ENCODE measurements at regions not wholly inside any gene's neighbourhood (a gene's known extent, or its start where the extent isn't known, plus 50 kb on each side); places are given as distances from the start of the nearest gene placed in this dataset.

GRCh38 chr14:38524636-38525509 lies 269.0 kb upstream of the CLEC14A start:
- no peak for ATAC-seq (replicated peaks in 1 of 4)
- Mint-ChIP-seq H3K4me1 (no peaks in the 10 kb centered on the region), H3K36me3 (no peaks in the 10 kb centered on the region), H3K4me3 (no peak overlapping the region), H3K9me3 (peaks cover 0 to 3% (median 0%) of the 10 kb centered on the region in 3 donors), H3K27ac (no peak overlapping the region), H3K27me3 (no peaks in the 10 kb centered on the region)
- Histone ChIP-seq H3K4me1 (ENCODE audit: control insufficient read depth in 1 of 2, extremely low read depth in 1 of 2, insufficient read depth in 2 of 2, low read length in 2 of 2) (no peaks in the 10 kb centered on the region), H3K4me3 (ENCODE audit: control insufficient read depth in 1 of 2, extremely low read depth in 1 of 2, low read length in 1 of 2) (no peak overlapping the region), H3K36me3 (ENCODE audit: control insufficient read depth in 2 of 2, extremely low read depth in 1 of 2, insufficient read depth in 1 of 2, low read length in 1 of 2) (no peaks in the 10 kb centered on the region), H3K9me3 (no peaks in the 10 kb centered on the region), H3K27me3 (replicated peaks in 1 of 2; ENCODE audit: control insufficient read depth in 2 of 2, extremely low read depth in 1 of 2, insufficient read depth in 2 of 2, low read length in 1 of 2) (no peaks in the 10 kb centered on the region), H3K27ac (ENCODE audit: low read length) (no peak overlapping the region)
- 83% methylated on average over 1 of the region's 2 CpGs for WGBS (ENCODE audit: insufficient coverage)
- no peak for DNase-seq
- CTCF ChIA-PET: no interaction called here
- POLR2A ChIA-PET: no interaction called here

GRCh38 chr14:38522724-38523123 lies 266.8 kb upstream of the CLEC14A start:
- Histone ChIP-seq H3K27me3 (replicated peaks in 1 of 2; ENCODE audit: control insufficient read depth in 2 of 2, extremely low read depth in 1 of 2, insufficient read depth in 2 of 2, low read length in 1 of 2) (no peaks in the 10 kb centered on the region), H3K4me3 (ENCODE audit: control insufficient read depth in 1 of 2, extremely low read depth in 1 of 2, low read length in 1 of 2) (no peak overlapping the region), H3K9me3 (no peaks in the 10 kb centered on the region), H3K36me3 (ENCODE audit: control insufficient read depth in 2 of 2, extremely low read depth in 1 of 2, insufficient read depth in 1 of 2, low read length in 1 of 2) (no peaks in the 10 kb centered on the region), H3K4me1 (ENCODE audit: control insufficient read depth in 1 of 2, extremely low read depth in 1 of 2, insufficient read depth in 2 of 2, low read length in 2 of 2) (no peaks in the 10 kb centered on the region), H3K27ac (ENCODE audit: low read length) (no peak overlapping the region)
- ChIA-PET POLR2A (no interaction called here), CTCF (no interaction called here)
- Mint-ChIP-seq H3K27me3 (no peaks in the 10 kb centered on the region), H3K4me1 (no peaks in the 10 kb centered on the region), H3K27ac (no peak overlapping the region), H3K4me3 (no peak overlapping the region), H3K9me3 (peaks cover 0 to 3% (median 0%) of the 10 kb centered on the region in 3 donors), H3K36me3 (no peaks in the 10 kb centered on the region)
- ATAC-seq (replicated peaks in 1 of 4): no peak
- WGBS (ENCODE audit: insufficient coverage): no CpG with 5 or more reads among the region's 3 CpGs
- no peak for DNase-seq

GRCh38 chr14:38521591-38521990 lies 265.7 kb upstream of the CLEC14A start:
- 90% methylated on average over 2 of the region's 5 CpGs for WGBS (ENCODE audit: insufficient coverage)
- no peaks in the 10 kb centered on the region for H3K4me1 Mint-ChIP-seq
- POLR2A ChIA-PET: no interaction called here
- DNase-seq (no peak), ATAC-seq (replicated peaks in 1 of 4) (no peak)
- H3K4me3 ChIP-seq (ENCODE audit: control insufficient read depth in 1 of 2, extremely low read depth in 1 of 2, low read length in 1 of 2): no peak overlapping the region
- no peak overlapping the region for H3K27ac ChIP-seq (ENCODE audit: low read length)
- H3K27me3 Mint-ChIP-seq: no peaks in the 10 kb centered on the region
- no peaks in the 10 kb centered on the region for H3K36me3 Mint-ChIP-seq
- CTCF ChIA-PET: no interaction called here
- no peaks in the 10 kb centered on the region for H3K36me3 ChIP-seq (ENCODE audit: control insufficient read depth in 2 of 2, extremely low read depth in 1 of 2, insufficient read depth in 1 of 2, low read length in 1 of 2)
- no peaks in the 10 kb centered on the region for H3K27me3 ChIP-seq (replicated peaks in 1 of 2; ENCODE audit: control insufficient read depth in 2 of 2, extremely low read depth in 1 of 2, insufficient read depth in 2 of 2, low read length in 1 of 2)
- peaks cover 0 to 3% (median 0%) of the 10 kb centered on the region in 3 donors for H3K9me3 Mint-ChIP-seq
- no peaks in the 10 kb centered on the region for H3K9me3 ChIP-seq
- H3K4me1 ChIP-seq (ENCODE audit: control insufficient read depth in 1 of 2, extremely low read depth in 1 of 2, insufficient read depth in 2 of 2, low read length in 2 of 2): no peaks in the 10 kb centered on the region
- H3K27ac Mint-ChIP-seq: no peak overlapping the region
- H3K4me3 Mint-ChIP-seq: no peak overlapping the region

- POLR2A ChIA-PET: no interaction called here
- no peaks in the 10 kb centered on the region for H3K27me3 ChIP-seq (replicated peaks in 1 of 2; ENCODE audit: control insufficient read depth in 2 of 2, extremely low read depth in 1 of 2, insufficient read depth in 2 of 2, low read length in 1 of 2)
Observed at GRCh38 chr14:38517426-38517825, 261.5 kb upstream of the CLEC14A start.

GRCh38 chr14:38512236-38512635 lies 256.3 kb upstream of the CLEC14A start:
- peaks cover 0 to 4% of the 10 kb centered on the region in 2 donors for H3K27me3 Mint-ChIP-seq

More at GRCh38 chr14:38517426-38517825, 261.5 kb upstream of the CLEC14A start:
- no peaks in the 10 kb centered on the region for H3K4me1 ChIP-seq (ENCODE audit: control insufficient read depth in 1 of 2, extremely low read depth in 1 of 2, insufficient read depth in 2 of 2, low read length in 2 of 2)
- H3K27ac ChIP-seq (ENCODE audit: low read length): no peak overlapping the region
- WGBS (ENCODE audit: insufficient coverage): 40% methylated on average over 1 of the region's 2 CpGs
- no peaks in the 10 kb centered on the region for H3K27me3 Mint-ChIP-seq
- H3K27ac Mint-ChIP-seq: no peak overlapping the region
- H3K4me3 ChIP-seq (ENCODE audit: control insufficient read depth in 1 of 2, extremely low read depth in 1 of 2, low read length in 1 of 2): no peak overlapping the region
- CTCF ChIA-PET: no interaction called here
- no peak for DNase-seq
- H3K4me1 Mint-ChIP-seq: no peaks in the 10 kb centered on the region
- no peaks in the 10 kb centered on the region for H3K36me3 Mint-ChIP-seq
- H3K9me3 Mint-ChIP-seq: peaks cover 0 to 3% (median 0%) of the 10 kb centered on the region in 3 donors
- no peak for ATAC-seq (replicated peaks in 1 of 4)
- H3K36me3 ChIP-seq (ENCODE audit: control insufficient read depth in 2 of 2, extremely low read depth in 1 of 2, insufficient read depth in 1 of 2, low read length in 1 of 2): no peaks in the 10 kb centered on the region
- no peak overlapping the region for H3K4me3 Mint-ChIP-seq
- H3K9me3 ChIP-seq: no peaks in the 10 kb centered on the region

GRCh38 chr14:38507299-38507698 lies 251.4 kb upstream of the CLEC14A start:
- CTCF ChIA-PET: no interaction called here
- Histone ChIP-seq H3K27ac (ENCODE audit: low read length) (no peak overlapping the region), H3K9me3 (no peaks in the 10 kb centered on the region), H3K27me3 (replicated peaks in 1 of 2; ENCODE audit: control insufficient read depth in 2 of 2, extremely low read depth in 1 of 2, insufficient read depth in 2 of 2, low read length in 1 of 2) (no peaks in the 10 kb centered on the region), H3K4me3 (ENCODE audit: control insufficient read depth in 1 of 2, extremely low read depth in 1 of 2, low read length in 1 of 2) (no peak overlapping the region), H3K4me1 (ENCODE audit: control insufficient read depth in 1 of 2, extremely low read depth in 1 of 2, insufficient read depth in 2 of 2, low read length in 2 of 2) (no peaks in the 10 kb centered on the region), H3K36me3 (ENCODE audit: control insufficient read depth in 2 of 2, extremely low read depth in 1 of 2, insufficient read depth in 1 of 2, low read length in 1 of 2) (no peaks in the 10 kb centered on the region)
- no peak overlapping the region for H3K27ac Mint-ChIP-seq
- POLR2A ChIA-PET: no interaction called here
- H3K9me3 Mint-ChIP-seq: peaks cover 0 to 3% (median 2%) of the 10 kb centered on the region in 3 donors
- H3K27me3 Mint-ChIP-seq: peaks cover 0 to 10% of the 10 kb centered on the region in 2 donors
- H3K36me3 Mint-ChIP-seq: no peaks in the 10 kb centered on the region
- H3K4me3 Mint-ChIP-seq: no peak overlapping the region
- no peaks in the 10 kb centered on the region for H3K4me1 Mint-ChIP-seq
- DNase-seq (no peak), ATAC-seq (replicated peaks in 1 of 4) (no peak)

More at GRCh38 chr14:38512236-38512635, 256.3 kb upstream of the CLEC14A start:
- no peaks in the 10 kb centered on the region for H3K36me3 ChIP-seq (ENCODE audit: control insufficient read depth in 2 of 2, extremely low read depth in 1 of 2, insufficient read depth in 1 of 2, low read length in 1 of 2)
- no peaks in the 10 kb centered on the region for H3K27me3 ChIP-seq (replicated peaks in 1 of 2; ENCODE audit: control insufficient read depth in 2 of 2, extremely low read depth in 1 of 2, insufficient read depth in 2 of 2, low read length in 1 of 2)
- no peak overlapping the region for H3K4me3 ChIP-seq (ENCODE audit: control insufficient read depth in 1 of 2, extremely low read depth in 1 of 2, low read length in 1 of 2)
- no peak overlapping the region for H3K27ac Mint-ChIP-seq
- H3K27ac ChIP-seq (ENCODE audit: low read length): no peak overlapping the region
- DNase-seq (no peak), ATAC-seq (replicated peaks in 1 of 4) (no peak)
- POLR2A ChIA-PET: no interaction called here
- CTCF ChIA-PET: no interaction called here
- peaks cover 0 to 3% (median 2%) of the 10 kb centered on the region in 3 donors for H3K9me3 Mint-ChIP-seq
- no peaks in the 10 kb centered on the region for H3K4me1 Mint-ChIP-seq
- no peaks in the 10 kb centered on the region for H3K4me1 ChIP-seq (ENCODE audit: control insufficient read depth in 1 of 2, extremely low read depth in 1 of 2, insufficient read depth in 2 of 2, low read length in 2 of 2)
- H3K4me3 Mint-ChIP-seq: no peak overlapping the region
- no peaks in the 10 kb centered on the region for H3K9me3 ChIP-seq
- no peaks in the 10 kb centered on the region for H3K36me3 Mint-ChIP-seq

GRCh38 chr14:38505973-38506249 lies 250.0 kb upstream of the CLEC14A start:
- ChIA-PET CTCF (no interaction called here), POLR2A (no interaction called here)
- Mint-ChIP-seq H3K27ac (no peak overlapping the region), H3K4me1 (no peaks in the 10 kb centered on the region), H3K4me3 (no peak overlapping the region), H3K9me3 (peaks cover 0 to 3% (median 2%) of the 10 kb centered on the region in 3 donors), H3K27me3 (peaks cover 0 to 11% of the 10 kb centered on the region in 2 donors), H3K36me3 (no peaks in the 10 kb centered on the region)
- H3K27ac ChIP-seq (ENCODE audit: low read length): no peak overlapping the region
- H3K27me3 ChIP-seq (replicated peaks in 1 of 2; ENCODE audit: control insufficient read depth in 2 of 2, extremely low read depth in 1 of 2, insufficient read depth in 2 of 2, low read length in 1 of 2): no peaks in the 10 kb centered on the region
- 64% methylated on average over 1 of the region's 1 CpG for WGBS (ENCODE audit: insufficient coverage)
- no peaks in the 10 kb centered on the region for H3K9me3 ChIP-seq
- H3K4me3 ChIP-seq (ENCODE audit: control insufficient read depth in 1 of 2, extremely low read depth in 1 of 2, low read length in 1 of 2): no peak overlapping the region
- DNase-seq (no peak), ATAC-seq (replicated peaks in 1 of 4) (no peak)
- H3K36me3 ChIP-seq (ENCODE audit: control insufficient read depth in 2 of 2, extremely low read depth in 1 of 2, insufficient read depth in 1 of 2, low read length in 1 of 2): no peaks in the 10 kb centered on the region
- H3K4me1 ChIP-seq (ENCODE audit: control insufficient read depth in 1 of 2, extremely low read depth in 1 of 2, insufficient read depth in 2 of 2, low read length in 2 of 2): no peaks in the 10 kb centered on the region
